K562 (cell line): ENCODE measurements at regions not wholly inside any gene's neighbourhood (a gene's known extent, or its start where the extent isn't known, plus 50 kb on each side); places are given as distances from the start of the nearest gene placed in this dataset.

Source experiments
- ATAC-seq: fragments of 200-7000 bp; cut with Tn5 transposase; 3 replicates; pipeline ENCODE4 v1.9.1; 2020; ENCODE audit warnings: moderate library complexity
- BruUV-seq: library from RNA; stranded (reverse); fragments of 400-500 nt; replicated peaks from 2 replicates; lab custom pipeline; 2021; lab: Mats Ljungman, UMichigan
- CTCF ChIA-PET: fragments of 300-600 bp; formaldehyde crosslinking; extraction: SDS; loops from one replicate; lab custom pipeline; 2021; ENCODE audit warnings: low intra/inter-chr PET ratio; lab: Yijun Ruan, JAX
- POLR2A ChIA-PET: fragments of 300-600, 350-650 bp; sonication (Branson Sonifier 250); formaldehyde crosslinking; extraction: SDS; loops from one replicate; lab custom pipeline; 2021; ENCODE audit warnings: antibody characterized with exemption, inconsistent platforms; lab: Yijun Ruan, JAX
- DNase-seq, 4 experiments: peaks; one replicate each; pipeline versions ENCODE4 v3.0.0 to v3.0.0-alpha.2; 2011 to 2018; ENCODE audit warnings: low spot score in 3 of 4, mixed read lengths in 3 of 4; ENCODE audit errors: extremely low read depth in 1 of 4
- FAIRE-seq: peaks from 2 replicates; lab custom pipeline; 2011; peaks lifted over from hg19 to GRCh38; lab: Jason Lieb, UNC
- H2AFZ ChIP-seq: 2 replicates; pipeline ENCODE4 v1.6.0; 2011; ENCODE audit warnings: low read depth, low read length, control low read depth, inconsistent platforms
- H3K27ac ChIP-seq: fragments of 200-600 bp; 3 replicates; pipeline ENCODE4 v1.8.0; 2011; ENCODE audit warnings: low read depth, mild to moderate bottlenecking, control low read depth, inconsistent platforms, low read length, moderate library complexity, mixed read lengths; ENCODE audit errors: extremely low read depth
- H3K27me3 ChIP-seq, 2 experiments: fragments of 300-600 bp in 1 of 2; 2 replicates in 1 of 2; 3 replicates in 1 of 2; pipeline versions ENCODE4 v1.6.0 to v1.8.0; 2011; ENCODE audit warnings: inconsistent platforms in 2 of 2, low read length in 2 of 2, mild to moderate bottlenecking in 1 of 2, mixed read lengths in 1 of 2, moderate library complexity in 1 of 2; ENCODE audit not compliant: control insufficient read depth in 2 of 2, insufficient read depth in 2 of 2
- H3K36me3 ChIP-seq: fragments of 300-600 bp; 3 replicates; pipeline ENCODE4 v1.8.0; 2011; ENCODE audit warnings: mild to moderate bottlenecking, low read length, inconsistent platforms; ENCODE audit not compliant: control insufficient read depth, insufficient read depth
- H3K4me1 ChIP-seq, 2 experiments: fragments of 200-600 bp in 1 of 2; replicated peaks in 1 of 2; 2 replicates in 1 of 2; 3 replicates in 1 of 2; pipeline versions ENCODE4 v1.5.1 to v1.8.0; 2011; ENCODE audit warnings: inconsistent platforms in 2 of 2, low read length in 2 of 2, mild to moderate bottlenecking in 1 of 2, mixed read lengths in 1 of 2, moderate library complexity in 1 of 2; ENCODE audit not compliant: control insufficient read depth in 2 of 2, insufficient read depth in 2 of 2
- H3K4me2 ChIP-seq: 2 replicates; pipeline ENCODE4 v1.6.1; 2011; ENCODE audit warnings: low read length, control low read depth, inconsistent platforms, mixed read lengths; ENCODE audit not compliant: insufficient read depth
- H3K4me3 ChIP-seq: fragments of 200-600 bp; sonication (generic), shearing (Covaris generic); 2 replicates; pipeline ENCODE4 v1.5.1; 2016; ENCODE audit warnings: control low read depth, inconsistent platforms
- H3K79me2 ChIP-seq: fragments of 200-600 bp; 3 replicates; pipeline ENCODE4 v1.8.0; 2011; ENCODE audit warnings: low read length, inconsistent platforms; ENCODE audit not compliant: control insufficient read depth, insufficient read depth
- H3K9ac ChIP-seq, 2 experiments: 2 replicates each; pipeline versions ENCODE4 v1.6.0 to v1.6.1; 2011; ENCODE audit warnings: low read depth in 2 of 2, low read length in 2 of 2, control low read depth in 1 of 2, inconsistent platforms in 1 of 2, mild to moderate bottlenecking in 1 of 2, mixed read lengths in 1 of 2; ENCODE audit not compliant: insufficient read depth in 1 of 2
- H3K9me1 ChIP-seq: one replicate; pipeline ENCODE4 v1.6.0; 2011; ENCODE audit warnings: inconsistent platforms, mild to moderate bottlenecking, low read length, moderate library complexity; ENCODE audit not compliant: control insufficient read depth, insufficient read depth
- H3K9me3 ChIP-seq: replicated peaks from 2 replicates; pipeline ENCODE4 v1.5.1; 2011; ENCODE audit warnings: low read depth, low read length, inconsistent platforms; ENCODE audit not compliant: control insufficient read depth, insufficient read depth
- H4K20me1 ChIP-seq: replicated peaks from 2 replicates; pipeline ENCODE4 v1.6.1; 2011; ENCODE audit warnings: low read length, inconsistent platforms, mixed read lengths; ENCODE audit not compliant: control insufficient read depth, insufficient read depth
- CBX1 ChIP-seq: sonication (generic); IDR thresholded peaks from 2 replicates; pipeline ENCODE4 v1.6.1; 2016; ENCODE audit warnings: antibody characterized with exemption, low read depth, mild to moderate bottlenecking
- TOE1 ChIP-seq, 2 experiments: fragments of 450-650 bp in 1 of 2; sonication (generic) in 1 of 2; formaldehyde crosslinking in 1 of 2; IDR thresholded peaks; 2 replicates each; pipeline versions ENCODE4 v1.7.1 to v1.8.0; 2016 to 2022; ENCODE audit warnings: borderline replicate concordance in 2 of 2, mild to moderate bottlenecking in 2 of 2, antibody characterized with exemption in 1 of 2, inconsistent platforms in 1 of 2, low read depth in 1 of 2, missing genetic modification reagents in 1 of 2, moderate library complexity in 1 of 2
- ZFP1 ChIP-seq: fragments of 450-650 bp; formaldehyde crosslinking; IDR thresholded peaks from 2 replicates; pipeline ENCODE4 v1.4.0; 2020; ENCODE audit warnings: mild to moderate bottlenecking, mixed read lengths
- WGBS: fragments of 100-300 bp; shearing (Covaris generic); methylation state at CpG from one replicate; pipeline ENCODE4 v1.1.6; 2016; ENCODE audit warnings: low coverage, mixed read lengths; ENCODE audit not compliant: insufficient coverage; ENCODE audit errors: missing lambda C conversion rate; 5-methylcytosine and 5-hydroxymethylcytosine counted together
- in situ Hi-C: fragments of 300-500 bp; cut with MboI; formaldehyde crosslinking; loops from 4 replicates; pipeline ENCODE4 v1.15.0; 2018; ENCODE audit warnings: inconsistent platforms, mixed read lengths
- intact Hi-C: fragments of 100-400 bp; cut with micrococcal nuclease; formaldehyde crosslinking; loops from 2 replicates; pipeline ENCODE4 v1.14.2; 2022
- TF ChIP-seq, protein P1 (sequence below): fragments of 250-450 bp; sonication (Bioruptor Pico); IDR thresholded peaks from 2 replicates; pipeline ENCODE4 v1.4.0; 2020; ENCODE audit warnings: mild to moderate bottlenecking, moderate library complexity

DNA sequence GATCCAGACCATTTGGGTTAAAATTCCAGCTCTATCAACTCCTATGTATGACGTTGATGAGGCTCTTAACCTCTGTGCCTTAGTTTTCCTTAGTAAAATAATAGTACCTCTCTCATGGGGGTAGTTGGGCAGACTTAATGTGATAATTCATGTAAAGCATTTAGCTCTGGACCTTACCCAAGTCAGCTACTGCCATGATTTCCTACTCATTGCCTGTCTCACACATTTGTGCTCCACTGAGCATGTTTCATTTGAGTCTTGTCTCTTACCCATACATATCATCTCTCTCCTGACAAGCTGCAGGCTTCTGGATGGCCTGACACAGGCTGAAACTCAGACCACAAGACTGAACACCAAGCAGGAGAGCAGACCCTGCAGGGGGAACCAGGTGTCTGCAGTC, 77.7 kb upstream of the ZBTB40 start:
- H3K27ac ChIP-seq = no peak overlapping the region
- intact Hi-C loops (no loop called here), in situ Hi-C loops (no loop called here)
- no peak overlapping the region for H3K4me3 ChIP-seq
- H3K36me3 ChIP-seq = no peaks in the 10 kb centered on the region
- no peak overlapping the region for H3K9ac ChIP-seq
- ChIA-PET CTCF (no interaction called here), POLR2A (interaction anchor here (0.5 to 1.4 kb wide), 4 partner anchors 9 to 1131 kb away, joined by 4 to 6 read pairs (median 4); no protein-coding TSS in a partner anchor)
- H3K27me3 ChIP-seq = peaks cover 27 to 62% of the 10 kb centered on the region in 2 experiments
- no peaks in the 10 kb centered on the region for H3K79me2 ChIP-seq
- no peaks in the 10 kb centered on the region; a peak in 1 of 5 replicates for H3K4me1 ChIP-seq
- no peaks in the 10 kb centered on the region for H3K9me3 ChIP-seq
- DNase-seq (no peak), FAIRE-seq (peak; percentile 64), ATAC-seq (no peak)
- no TSS peak for BruUV-seq
- no peak overlapping the region for H3K4me2 ChIP-seq
- H4K20me1 ChIP-seq = 0 out of 2 replicates have a peak, but pooled peaks cover 4% of the 10 kb centered on the region
- WGBS = 0% methylated on average over 1 of the region's 1 CpG
- H2AFZ ChIP-seq = no peak overlapping the region
- TF ChIP-seq TOE1 (IDR thresholded peaks at IDR 0.05; ENCODE audit: borderline replicate concordance) (no peak), TOE1 (CRISPR knock-in tag; IDR thresholded peaks at IDR 0.05; ENCODE audit: borderline replicate concordance, low read depth) (no peak), CBX1 (no peak), ZFP1 (no peak)
- TF ChIP-seq, protein P1, sequence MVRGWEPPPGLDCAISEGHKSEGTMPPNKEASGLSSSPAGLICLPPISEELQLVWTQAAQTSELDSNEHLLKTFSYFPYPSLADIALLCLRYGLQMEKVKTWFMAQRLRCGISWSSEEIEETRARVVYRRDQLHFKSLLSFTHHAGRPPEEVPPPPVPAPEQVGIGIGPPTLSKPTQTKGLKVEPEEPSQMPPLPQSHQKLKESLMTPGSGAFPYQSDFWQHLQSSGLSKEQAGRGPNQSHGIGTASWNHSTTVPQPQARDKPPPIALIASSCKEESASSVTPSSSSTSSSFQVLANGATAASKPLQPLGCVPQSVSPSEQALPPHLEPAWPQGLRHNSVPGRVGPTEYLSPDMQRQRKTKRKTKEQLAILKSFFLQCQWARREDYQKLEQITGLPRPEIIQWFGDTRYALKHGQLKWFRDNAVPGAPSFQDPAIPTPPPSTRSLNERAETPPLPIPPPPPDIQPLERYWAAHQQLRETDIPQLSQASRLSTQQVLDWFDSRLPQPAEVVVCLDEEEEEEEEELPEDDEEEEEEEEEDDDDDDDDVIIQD (CRISPR knock-in tag) = no peak
- H3K9me1 ChIP-seq = no peaks in the 10 kb centered on the region
